ENCODE measurements at regions not wholly inside any gene's neighbourhood (a gene's known extent, or its start where the extent isn't known, plus 50 kb on each side); places are given as distances from the start of the nearest gene placed in this dataset.
A peak's percentile ranks its signal among the peaks of the same experiment; 100 is the strongest.

DNA sequence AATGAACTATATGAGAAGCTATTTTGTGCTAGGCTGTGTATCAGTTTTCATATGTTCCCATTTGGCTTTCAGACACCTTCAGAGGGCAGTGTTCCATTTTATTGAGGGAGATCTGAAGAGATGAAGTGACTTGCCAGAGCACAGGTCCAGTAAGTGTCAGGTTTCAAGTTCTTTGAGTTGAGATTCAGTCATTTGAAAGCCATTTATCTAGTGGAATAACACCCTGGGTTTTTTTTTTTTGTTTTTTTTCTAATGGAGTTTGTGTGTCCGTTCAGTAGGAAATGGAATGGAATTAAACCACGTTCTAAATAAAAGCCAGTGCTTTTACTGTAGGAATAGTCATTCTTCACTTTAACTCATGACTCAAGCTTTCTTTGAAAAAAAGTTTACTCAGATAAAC, 652.9 kb upstream of the USP24 start:
- DNase-seq (ENCODE audit: low spot score) (peak; percentile 3), FAIRE-seq (no peak), ATAC-seq (no peak)
- no peak overlapping the region for H3K4me3 ChIP-seq (replicated peaks in 1 of 3; ENCODE audit: insufficient read depth in 1 of 3, low read depth in 2 of 3, low read length in 3 of 3)
- H3K36me3 ChIP-seq (replicated peaks in 1 of 2; ENCODE audit: control insufficient read depth in 1 of 2, insufficient read depth in 2 of 2, low read length in 2 of 2): no peaks in the 10 kb centered on the region
- H3K27me3 ChIP-seq (ENCODE audit: control insufficient read depth in 1 of 2, insufficient read depth in 2 of 2, low read length in 2 of 2): 0 out of 5 replicates have a peak, but pooled peaks cover 0 to 4% of the 10 kb centered on the region in 2 experiments
- H3K79me2 ChIP-seq (ENCODE audit: insufficient read depth, low read length): no peaks in the 10 kb centered on the region
- WGBS (ENCODE audit: low lambda C conversion rate): 0% methylated on average over 2 of the region's 2 CpGs
- H3K4me2 ChIP-seq (ENCODE audit: low read depth, low read length): no peak overlapping the region
- H3K9me3 ChIP-seq (ENCODE audit: low read length): no peaks in the 10 kb centered on the region
- intact Hi-C loops (cut with micrococcal nuclease; ENCODE audit: unreplicated experiment) (loop anchor here (10.0 kb wide), 1 partner anchor 717 kb away; no protein-coding TSS in a partner anchor), in situ Hi-C loops (cut with HindIII; ENCODE audit: extremely low pct_ligation_motif_present, low pct_unique_long_range_greater_than_20kb) (loop anchor here (25.0 kb wide), 1 partner anchor 719 kb away; the partner anchor contains the start of gene PLPP3)
- POLR2A ChIA-PET: no interaction called here
- H2AFZ ChIP-seq (ENCODE audit: low read length): no peak overlapping the region
- CTCF ChIA-PET (ENCODE audit: low intra/inter-chr PET ratio, low total read pairs): no interaction called here
- BruUV-seq (replicated peaks): no TSS peak
- H3K4me1 ChIP-seq (ENCODE audit: insufficient read depth, low read length): no peaks in the 10 kb centered on the region
- H4K20me1 ChIP-seq (ENCODE audit: insufficient read depth, low read length): no peaks in the 10 kb centered on the region
- no peak overlapping the region for H3K27ac ChIP-seq (ENCODE audit: extremely low read length, insufficient read depth, low read length)
- no peak overlapping the region for H3K9ac ChIP-seq (ENCODE audit: insufficient read depth, low read depth, low read length)
- TF ChIP-seq, protein P1, sequence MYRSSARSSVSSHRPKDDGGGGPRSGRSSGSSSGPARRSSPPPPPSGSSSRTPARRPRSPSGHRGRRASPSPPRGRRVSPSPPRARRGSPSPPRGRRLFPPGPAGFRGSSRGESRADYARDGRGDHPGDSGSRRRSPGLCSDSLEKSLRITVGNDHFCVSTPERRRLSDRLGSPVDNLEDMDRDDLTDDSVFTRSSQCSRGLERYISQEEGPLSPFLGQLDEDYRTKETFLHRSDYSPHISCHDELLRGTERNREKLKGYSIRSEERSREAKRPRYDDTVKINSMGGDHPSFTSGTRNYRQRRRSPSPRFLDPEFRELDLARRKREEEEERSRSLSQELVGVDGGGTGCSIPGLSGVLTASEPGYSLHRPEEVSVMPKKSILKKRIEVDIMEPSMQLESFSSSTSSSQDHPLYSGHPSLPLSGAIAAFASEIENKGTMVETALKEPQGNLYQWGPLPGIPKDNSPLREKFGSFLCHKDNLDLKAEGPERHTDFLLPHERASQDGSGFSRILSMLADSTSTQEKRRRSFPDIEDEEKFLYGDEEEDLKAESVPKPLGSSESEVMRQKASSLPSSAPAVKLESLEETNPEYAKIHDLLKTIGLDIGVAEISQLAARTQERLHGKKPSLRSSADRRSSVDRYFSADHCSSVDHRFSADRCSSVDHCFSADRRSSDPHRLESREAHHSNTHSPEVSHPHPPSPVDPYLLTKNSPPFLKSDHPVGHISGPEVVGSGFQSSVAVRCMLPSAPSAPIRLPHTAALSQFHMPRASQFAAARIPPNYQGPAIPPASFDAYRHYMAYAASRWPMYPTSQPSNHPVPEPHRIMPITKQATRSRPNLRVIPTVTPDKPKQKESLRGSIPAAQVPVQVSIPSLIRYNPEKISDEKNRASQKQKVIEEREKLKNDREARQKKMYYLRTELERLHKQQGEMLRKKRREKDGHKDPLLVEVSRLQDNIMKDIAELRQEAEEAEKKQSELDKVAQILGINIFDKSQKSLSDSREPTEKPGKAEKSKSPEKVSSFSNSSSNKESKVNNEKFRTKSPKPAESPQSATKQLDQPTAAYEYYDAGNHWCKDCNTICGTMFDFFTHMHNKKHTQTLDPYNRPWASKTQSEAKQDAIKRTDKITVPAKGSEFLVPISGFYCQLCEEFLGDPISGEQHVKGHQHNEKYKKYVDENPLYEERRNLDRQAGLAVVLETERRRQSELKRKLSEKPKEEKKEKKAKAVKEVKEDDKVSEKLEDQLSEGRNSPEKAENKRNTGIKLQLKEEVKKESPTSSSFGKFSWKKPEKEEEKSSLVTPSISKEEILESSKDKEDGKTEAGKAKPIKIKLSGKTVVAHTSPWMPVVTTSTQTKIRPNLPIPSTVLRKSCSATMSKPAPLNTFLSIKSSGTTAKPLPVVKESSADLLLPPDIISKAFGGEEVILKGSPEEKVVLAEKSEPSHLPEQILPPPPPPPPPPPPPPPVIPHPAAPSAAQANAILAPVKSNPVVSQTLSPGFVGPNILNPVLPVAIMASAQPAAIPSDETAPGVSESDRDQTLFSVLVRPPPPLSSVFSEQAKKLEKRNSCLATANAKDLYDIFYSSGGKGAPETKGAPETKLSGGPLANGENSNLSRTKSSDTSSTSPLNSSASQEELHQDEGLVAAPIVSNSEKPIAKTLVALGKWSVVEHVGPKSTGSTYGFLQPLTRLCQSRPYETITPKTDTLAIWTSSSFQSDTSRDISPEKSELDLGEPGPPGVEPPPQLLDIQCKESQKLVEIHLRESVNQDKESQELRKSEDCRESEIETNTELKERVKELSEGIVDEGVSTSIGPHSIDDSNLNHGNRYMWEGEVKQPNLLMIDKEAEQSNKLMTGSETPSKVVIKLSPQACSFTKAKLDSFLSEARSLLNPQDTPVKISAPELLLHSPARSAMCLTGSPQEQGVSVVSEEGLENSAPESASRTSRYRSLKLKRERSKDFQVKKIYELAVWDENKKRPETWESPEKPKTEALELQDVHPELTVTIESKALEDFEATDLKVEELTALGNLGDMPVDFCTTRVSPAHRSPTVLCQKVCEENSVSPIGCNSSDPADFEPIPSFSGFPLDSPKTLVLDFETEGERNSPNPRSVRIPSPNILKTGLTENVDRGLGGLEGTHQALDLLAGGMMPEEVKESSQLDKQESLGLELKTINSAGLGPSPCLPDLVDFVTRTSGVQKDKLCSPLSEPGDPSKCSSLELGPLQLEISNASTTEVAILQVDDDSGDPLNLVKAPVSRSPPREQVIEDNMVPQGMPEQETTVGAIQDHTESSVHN (CRISPR knock-in tag; IDR thresholded peaks at IDR 0.05): no peak
- TF ChIP-seq SIX1 (CRISPR knock-in tag; IDR thresholded peaks at IDR 0.05; ENCODE audit: borderline replicate concordance): peak; percentile 17; the same call in 1 of the 2 replicates
- TF ChIP-seq MTA3 (CRISPR knock-in tag; IDR thresholded peaks at IDR 0.05): no peak
- no peak for TF ChIP-seq ZNF256 (CRISPR knock-in tag; conservative IDR thresholded peaks at IDR 0.05)
- TF ChIP-seq ISX (CRISPR knock-in tag; conservative IDR thresholded peaks at IDR 0.05): no peak
- TF ChIP-seq STAG1 (CRISPR knock-in tag; IDR thresholded peaks at IDR 0.05): peak; percentile 25; the same call in 1 of the 2 replicates
- no peak for TF ChIP-seq DPF2 (CRISPR knock-in tag; IDR thresholded peaks at IDR 0.05; ENCODE audit: borderline replicate concordance, low read depth)
- no peak for TF ChIP-seq RBFOX2 (IDR thresholded peaks at IDR 0.05; ENCODE audit: low read depth, low read length)
- TF ChIP-seq, protein P2, sequence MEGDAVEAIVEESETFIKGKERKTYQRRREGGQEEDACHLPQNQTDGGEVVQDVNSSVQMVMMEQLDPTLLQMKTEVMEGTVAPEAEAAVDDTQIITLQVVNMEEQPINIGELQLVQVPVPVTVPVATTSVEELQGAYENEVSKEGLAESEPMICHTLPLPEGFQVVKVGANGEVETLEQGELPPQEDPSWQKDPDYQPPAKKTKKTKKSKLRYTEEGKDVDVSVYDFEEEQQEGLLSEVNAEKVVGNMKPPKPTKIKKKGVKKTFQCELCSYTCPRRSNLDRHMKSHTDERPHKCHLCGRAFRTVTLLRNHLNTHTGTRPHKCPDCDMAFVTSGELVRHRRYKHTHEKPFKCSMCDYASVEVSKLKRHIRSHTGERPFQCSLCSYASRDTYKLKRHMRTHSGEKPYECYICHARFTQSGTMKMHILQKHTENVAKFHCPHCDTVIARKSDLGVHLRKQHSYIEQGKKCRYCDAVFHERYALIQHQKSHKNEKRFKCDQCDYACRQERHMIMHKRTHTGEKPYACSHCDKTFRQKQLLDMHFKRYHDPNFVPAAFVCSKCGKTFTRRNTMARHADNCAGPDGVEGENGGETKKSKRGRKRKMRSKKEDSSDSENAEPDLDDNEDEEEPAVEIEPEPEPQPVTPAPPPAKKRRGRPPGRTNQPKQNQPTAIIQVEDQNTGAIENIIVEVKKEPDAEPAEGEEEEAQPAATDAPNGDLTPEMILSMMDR (CRISPR knock-in tag; IDR thresholded peaks at IDR 0.05): peak; percentile 9; the same call in 1 of the 2 replicates
- no peak for TF ChIP-seq CBX1 (IDR thresholded peaks at IDR 0.05; ENCODE audit: low read depth)
- no peak for TF ChIP-seq AGO2 (optimal IDR thresholded peaks at IDR 0.05; ENCODE audit: low read depth, low read length)
